Skeletal muscle satellite cell (primary cell): ENCODE measurements at regions not wholly inside any gene's neighbourhood (a gene's known extent, or its start where the extent isn't known, plus 50 kb on each side); places are given as distances from the start of the nearest gene placed in this dataset.

Source experiments
- H3K27me3 ChIP-seq: 2 replicates; pipeline ENCODE4 v1.7.0; 2013; ENCODE audit warnings: low read length; ENCODE audit not compliant: control insufficient read depth, insufficient read depth
- H3K36me3 ChIP-seq: 2 replicates; pipeline ENCODE4 v1.7.0; 2013; ENCODE audit warnings: mild to moderate bottlenecking, control low read depth, low read length; ENCODE audit not compliant: insufficient read depth
- H3K4me1 ChIP-seq: 2 replicates; pipeline ENCODE4 v1.7.0; 2013; ENCODE audit warnings: low read length; ENCODE audit not compliant: control insufficient read depth, insufficient read depth
- H3K4me2 ChIP-seq: 2 replicates; pipeline ENCODE4 v1.7.0; 2013; ENCODE audit warnings: mild to moderate bottlenecking, low read length
- H3K4me3 ChIP-seq: 2 replicates; pipeline ENCODE4 v1.7.0; 2013; ENCODE audit warnings: low read length
- H3K9ac ChIP-seq: 2 replicates; pipeline ENCODE4 v1.7.0; 2013; ENCODE audit warnings: mild to moderate bottlenecking, low read depth, low read length, moderate library complexity
- H3K9me3 ChIP-seq: replicated peaks from 2 replicates; pipeline ENCODE4 v1.7.0; 2013; ENCODE audit warnings: mild to moderate bottlenecking, control low read depth, low read length

DNA sequence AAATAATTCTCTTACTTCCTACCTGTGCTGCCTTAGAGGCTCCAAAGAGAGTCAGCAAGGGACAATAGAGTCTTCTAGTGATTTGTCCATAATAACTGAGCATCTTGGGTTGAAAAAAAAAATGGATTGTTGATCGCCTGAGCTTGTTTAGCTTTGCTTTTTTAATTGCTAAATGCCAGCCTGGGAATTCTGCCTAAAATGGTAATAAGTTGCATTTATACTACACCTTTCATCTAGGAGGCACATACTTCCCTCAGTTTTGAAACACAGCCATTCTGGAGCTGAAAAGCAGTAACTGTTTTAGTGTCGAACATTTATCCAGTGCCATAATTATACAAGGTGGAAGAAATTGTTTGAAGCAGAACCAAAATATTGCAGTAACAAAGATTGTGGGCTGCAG is 421.3 kb downstream of the CAAP1 start:
- H3K4me1 ChIP-seq: no peaks in the 10 kb centered on the region
- no peaks in the 10 kb centered on the region for H3K27me3 ChIP-seq
- H3K4me3 ChIP-seq: no peak overlapping the region
- no peak overlapping the region for H3K4me2 ChIP-seq
- H3K9me3 ChIP-seq: no peaks in the 10 kb centered on the region
- H3K36me3 ChIP-seq: no peaks in the 10 kb centered on the region
- no peak overlapping the region for H3K9ac ChIP-seq

DNA sequence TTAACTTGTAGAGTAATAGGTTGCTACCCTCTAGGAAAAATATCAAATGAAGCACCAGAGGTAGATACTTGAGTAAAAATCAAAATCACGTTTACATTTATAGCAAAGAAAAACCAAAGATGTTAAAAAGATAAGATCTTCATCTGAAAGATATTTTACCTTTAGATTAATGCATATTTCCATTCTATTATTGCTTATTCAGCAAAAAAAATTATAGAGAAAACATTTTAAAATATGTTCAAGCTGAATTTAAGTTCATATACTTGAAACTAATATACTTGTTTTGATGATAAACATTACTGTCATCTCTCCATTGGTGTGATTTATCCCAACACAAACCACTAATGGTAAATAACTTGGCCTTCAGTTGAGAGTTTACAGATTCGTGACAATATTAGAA is 422.3 kb downstream of the CAAP1 start:
- H3K36me3 ChIP-seq: no peaks in the 10 kb centered on the region
- H3K4me1 ChIP-seq: no peaks in the 10 kb centered on the region
- H3K27me3 ChIP-seq: no peaks in the 10 kb centered on the region
- no peaks in the 10 kb centered on the region for H3K9me3 ChIP-seq
- no peak overlapping the region for H3K4me3 ChIP-seq
- no peak overlapping the region for H3K9ac ChIP-seq
- no peak overlapping the region for H3K4me2 ChIP-seq

DNA sequence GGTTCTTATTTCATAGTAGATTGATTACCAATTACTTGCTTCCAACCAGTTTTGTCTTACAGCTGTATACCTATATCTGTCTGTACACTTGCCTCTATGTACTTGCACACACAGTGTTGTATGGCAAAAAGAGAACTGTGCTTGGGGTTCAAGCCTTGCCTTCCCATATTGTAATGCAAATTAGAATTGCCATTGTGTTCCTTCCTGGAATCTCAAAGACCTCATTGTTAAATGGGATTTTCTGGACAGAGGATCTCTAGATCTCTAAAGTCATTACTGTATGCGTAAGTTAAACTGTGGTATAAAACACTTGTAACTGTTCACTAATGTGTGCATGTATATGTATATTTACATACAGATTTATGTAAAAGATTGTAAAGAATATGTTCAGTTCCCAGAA is 428.8 kb downstream of the CAAP1 start:
- Histone ChIP-seq H3K9me3 (no peaks in the 10 kb centered on the region), H3K4me1 (no peaks in the 10 kb centered on the region), H3K4me3 (no peak overlapping the region), H3K4me2 (no peak overlapping the region), H3K9ac (no peak overlapping the region), H3K27me3 (no peaks in the 10 kb centered on the region), H3K36me3 (no peaks in the 10 kb centered on the region)

DNA sequence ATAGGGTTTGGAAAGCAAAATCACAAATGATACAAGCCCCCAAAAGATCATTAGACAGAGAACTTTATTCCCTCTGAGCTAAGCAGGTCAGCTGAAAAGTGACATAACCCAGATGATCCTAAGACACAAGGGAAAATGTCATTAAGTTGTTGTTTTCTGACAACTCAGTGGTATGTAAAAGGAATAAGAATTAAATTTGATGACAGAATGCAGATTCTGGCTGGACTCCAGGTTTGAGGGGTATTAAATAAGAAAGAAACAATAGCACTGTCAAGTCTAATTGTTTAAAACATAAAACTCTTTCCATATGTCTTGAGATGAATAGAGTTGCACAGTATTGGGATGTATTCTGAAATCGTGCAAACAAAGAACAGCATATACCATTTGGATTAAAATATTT is 429.9 kb downstream of the CAAP1 start:
- no peaks in the 10 kb centered on the region for H3K9me3 ChIP-seq
- no peaks in the 10 kb centered on the region for H3K36me3 ChIP-seq
- no peaks in the 10 kb centered on the region for H3K27me3 ChIP-seq
- H3K4me2 ChIP-seq: no peak overlapping the region
- no peak overlapping the region for H3K4me3 ChIP-seq
- no peak overlapping the region for H3K9ac ChIP-seq
- no peaks in the 10 kb centered on the region for H3K4me1 ChIP-seq

DNA sequence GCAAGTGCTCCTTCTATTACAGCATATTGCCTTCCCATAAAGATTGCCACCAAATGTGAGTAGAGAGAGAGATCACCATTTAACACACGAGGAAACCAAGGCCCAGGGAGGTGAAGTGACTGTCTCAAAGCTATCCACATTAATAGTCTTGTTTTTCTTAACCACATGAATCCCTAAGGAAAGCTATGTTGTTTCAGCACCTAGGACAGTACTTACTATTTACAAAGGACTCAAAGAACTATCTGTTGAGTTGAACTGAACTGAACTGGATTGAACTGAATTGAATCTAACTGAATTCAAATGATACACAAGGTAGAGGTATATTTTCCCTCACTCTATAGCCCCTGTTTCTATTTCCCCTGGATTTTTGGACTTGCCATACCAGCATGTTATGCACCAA is 430.4 kb downstream of the CAAP1 start:
- H3K4me2 ChIP-seq: no peak overlapping the region
- no peaks in the 10 kb centered on the region for H3K4me1 ChIP-seq
- no peaks in the 10 kb centered on the region for H3K9me3 ChIP-seq
- no peaks in the 10 kb centered on the region for H3K36me3 ChIP-seq
- H3K4me3 ChIP-seq: no peak overlapping the region
- H3K9ac ChIP-seq: no peak overlapping the region
- no peaks in the 10 kb centered on the region for H3K27me3 ChIP-seq

DNA sequence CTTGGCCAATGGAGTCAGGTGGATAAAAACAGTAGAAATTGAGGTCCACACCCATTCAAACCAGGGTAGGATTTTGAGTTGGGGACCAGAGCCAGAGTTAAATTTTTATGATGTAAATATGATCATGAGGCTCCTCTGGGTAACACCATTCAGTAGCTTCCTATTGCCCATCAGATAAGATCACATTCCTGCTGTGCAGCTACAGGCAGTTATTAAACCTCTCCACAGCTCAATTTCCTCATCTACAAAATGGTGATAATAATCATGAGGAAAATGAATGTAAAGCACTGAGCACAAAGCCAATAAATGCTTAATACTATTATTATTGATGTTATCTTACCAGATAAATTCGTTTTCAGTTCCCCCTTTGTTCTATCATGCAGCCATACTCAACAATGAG is 432.0 kb downstream of the CAAP1 start:
- no peaks in the 10 kb centered on the region for H3K4me1 ChIP-seq
- H3K9me3 ChIP-seq: no peaks in the 10 kb centered on the region
- H3K4me2 ChIP-seq: no peak overlapping the region
- no peaks in the 10 kb centered on the region for H3K27me3 ChIP-seq
- no peaks in the 10 kb centered on the region for H3K36me3 ChIP-seq
- H3K4me3 ChIP-seq: no peak overlapping the region
- H3K9ac ChIP-seq: no peak overlapping the region

DNA sequence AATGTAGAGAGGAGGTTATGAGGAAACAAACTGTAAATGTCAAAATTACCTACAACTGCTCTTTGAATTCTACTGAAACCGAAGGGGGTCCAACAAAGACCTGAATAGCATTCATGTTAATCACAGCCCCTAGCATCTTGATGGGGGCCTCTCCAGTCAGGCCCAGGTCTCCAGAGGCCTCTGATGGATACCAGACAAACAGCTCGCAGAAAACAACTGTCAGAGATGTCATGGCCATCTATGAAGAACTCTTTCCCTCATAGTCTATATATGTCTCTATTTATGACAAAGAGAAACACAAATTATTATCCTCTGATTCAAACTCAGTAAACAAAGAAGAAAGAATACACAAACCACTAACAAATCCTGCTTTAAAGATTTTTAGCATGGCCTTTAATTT is 432.6 kb downstream of the CAAP1 start:
- Histone ChIP-seq H3K4me1 (no peaks in the 10 kb centered on the region), H3K4me2 (no peak overlapping the region), H3K9me3 (no peaks in the 10 kb centered on the region), H3K27me3 (no peaks in the 10 kb centered on the region), H3K9ac (no peak overlapping the region), H3K4me3 (no peak overlapping the region), H3K36me3 (no peaks in the 10 kb centered on the region)

DNA sequence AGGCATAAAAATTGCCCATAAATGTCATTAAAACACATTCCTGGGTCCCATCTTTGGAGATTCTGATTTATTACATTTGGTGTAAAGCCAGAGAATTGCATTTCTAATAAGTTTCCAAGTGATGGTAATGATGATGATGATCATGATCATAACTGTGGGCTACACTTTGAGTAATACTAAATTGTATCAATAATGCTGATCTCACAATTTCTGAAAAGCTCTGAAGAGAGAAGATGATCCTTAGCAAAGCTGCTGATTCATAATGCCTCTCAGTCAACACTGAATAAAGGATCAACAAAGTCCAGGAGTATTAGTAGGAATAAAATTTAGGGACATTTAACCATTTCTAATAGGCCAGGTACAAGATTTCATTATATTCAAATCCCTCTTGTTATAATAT is 434.5 kb downstream of the CAAP1 start:
- H3K9ac ChIP-seq: no peak overlapping the region
- H3K4me1 ChIP-seq: no peaks in the 10 kb centered on the region
- H3K9me3 ChIP-seq: no peaks in the 10 kb centered on the region
- H3K4me3 ChIP-seq: no peak overlapping the region
- no peaks in the 10 kb centered on the region for H3K27me3 ChIP-seq
- no peaks in the 10 kb centered on the region for H3K36me3 ChIP-seq
- H3K4me2 ChIP-seq: no peak overlapping the region

DNA sequence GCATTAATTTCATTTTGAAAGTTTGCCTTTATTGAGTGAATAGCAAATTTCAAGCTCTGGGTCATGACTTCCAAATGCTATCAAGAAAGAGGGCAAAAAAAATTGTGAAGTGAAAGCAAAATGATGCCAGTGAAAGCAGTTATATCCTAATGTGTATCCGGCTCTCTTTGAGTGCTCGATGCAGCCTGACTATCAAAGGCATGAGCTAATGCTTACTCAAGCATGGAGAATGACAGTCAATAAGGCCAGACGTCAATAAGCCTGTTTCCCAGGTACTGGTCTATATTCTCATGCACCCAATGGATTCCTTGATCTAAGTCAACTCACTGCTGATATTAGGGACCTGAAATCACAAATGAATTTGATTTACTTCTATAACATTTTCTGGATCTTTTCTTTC is 435.5 kb downstream of the CAAP1 start:
- no peaks in the 10 kb centered on the region for H3K9me3 ChIP-seq
- H3K4me1 ChIP-seq: no peaks in the 10 kb centered on the region
- H3K9ac ChIP-seq: no peak overlapping the region
- H3K36me3 ChIP-seq: no peaks in the 10 kb centered on the region
- H3K4me2 ChIP-seq: no peak overlapping the region
- no peaks in the 10 kb centered on the region for H3K27me3 ChIP-seq
- no peak overlapping the region for H3K4me3 ChIP-seq

DNA sequence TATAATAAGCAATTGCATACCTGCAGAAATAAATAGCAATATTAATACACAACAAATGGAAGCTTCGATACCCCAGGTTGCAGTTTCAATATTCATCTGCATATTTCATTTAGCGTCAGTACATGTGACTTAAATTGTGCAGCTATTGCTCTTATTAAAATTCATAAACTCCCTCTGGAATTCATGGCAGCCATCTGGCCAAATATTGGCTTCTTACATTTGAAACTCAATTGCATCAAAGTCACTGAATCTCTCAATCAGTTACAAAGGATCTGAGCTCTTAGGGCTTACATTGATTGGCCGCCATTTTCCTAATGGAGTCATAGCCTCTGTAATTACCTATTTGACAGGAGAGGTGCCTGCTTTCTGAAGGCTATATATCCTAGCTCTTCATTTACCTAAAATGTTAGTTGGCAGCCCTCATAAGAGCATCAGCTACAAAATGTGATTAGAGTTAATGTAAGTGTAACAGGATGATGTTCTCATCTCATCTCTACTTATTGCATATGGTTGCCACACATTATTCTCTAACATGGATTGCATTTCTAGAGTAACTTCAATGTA is 453.5 kb downstream of the CAAP1 start:
- no peaks in the 10 kb centered on the region for H3K4me1 ChIP-seq
- no peak overlapping the region for H3K4me2 ChIP-seq
- no peaks in the 10 kb centered on the region for H3K9me3 ChIP-seq
- no peak overlapping the region for H3K9ac ChIP-seq
- no peaks in the 10 kb centered on the region for H3K36me3 ChIP-seq
- no peak overlapping the region for H3K4me3 ChIP-seq
- no peaks in the 10 kb centered on the region for H3K27me3 ChIP-seq

DNA sequence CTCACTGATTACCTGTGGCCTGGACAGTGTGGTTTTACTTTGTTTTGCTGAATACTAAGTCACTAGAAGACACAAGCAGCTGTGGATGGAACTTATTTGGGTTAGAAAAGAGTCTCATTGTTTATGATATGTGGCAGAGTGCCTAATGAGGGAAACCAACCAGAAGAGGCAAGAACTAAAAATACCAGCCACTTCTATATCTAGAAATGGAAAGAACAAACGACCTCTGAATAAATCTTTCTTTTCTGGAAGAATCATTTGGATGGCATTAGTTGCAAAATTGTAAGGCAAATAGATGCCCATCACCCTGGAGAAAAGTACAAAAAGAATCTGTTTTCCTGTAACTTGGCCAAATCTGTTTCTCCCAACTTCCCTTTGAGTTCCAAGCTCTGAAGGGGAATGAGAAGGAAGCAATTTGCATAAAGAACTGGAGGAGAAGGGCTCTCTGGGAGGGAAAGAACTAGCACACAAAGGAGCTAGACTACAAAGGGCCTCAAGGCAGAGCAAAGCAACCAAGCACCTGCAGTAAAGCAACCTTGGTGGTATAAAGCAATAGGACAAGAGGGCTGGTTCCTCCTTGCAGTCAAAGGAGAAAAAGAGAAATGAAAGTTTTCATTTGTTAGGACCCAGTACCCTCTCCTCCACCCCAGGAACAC is 455.4 kb downstream of the CAAP1 start:
- Histone ChIP-seq H3K9ac (no peak overlapping the region), H3K4me2 (no peak overlapping the region), H3K4me1 (no peaks in the 10 kb centered on the region), H3K4me3 (no peak overlapping the region), H3K27me3 (no peaks in the 10 kb centered on the region), H3K9me3 (no peaks in the 10 kb centered on the region), H3K36me3 (no peaks in the 10 kb centered on the region)

DNA sequence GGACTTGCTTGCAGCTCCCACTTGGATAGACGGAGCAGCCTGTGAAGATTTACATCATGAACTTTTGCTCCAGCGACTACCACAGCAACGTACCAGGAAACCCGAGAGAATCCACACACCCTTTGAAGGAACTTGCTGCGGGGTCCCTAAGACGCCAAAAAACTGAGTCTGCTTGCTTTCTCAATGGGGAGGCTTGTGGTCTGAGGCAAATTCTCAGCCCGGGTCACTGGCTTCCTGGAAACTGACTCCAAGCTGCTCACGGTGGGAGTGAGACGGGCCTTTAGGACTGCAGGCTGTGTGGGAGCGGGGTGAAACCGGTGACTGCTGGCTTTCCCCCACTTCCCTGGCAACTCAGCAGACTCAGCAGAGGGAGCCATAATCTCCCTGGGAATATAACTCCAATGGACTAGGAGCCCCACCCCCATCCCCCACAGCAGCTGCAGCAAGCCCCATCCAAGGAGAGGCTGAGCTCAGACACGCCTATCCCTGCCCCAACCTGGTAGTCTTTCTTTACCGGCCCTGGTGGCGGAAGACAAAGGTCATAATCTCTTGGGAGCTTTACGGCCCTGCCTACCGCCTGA is 466.0 kb downstream of the CAAP1 start:
- H3K9ac ChIP-seq: no peak overlapping the region
- no peaks in the 10 kb centered on the region for H3K36me3 ChIP-seq
- no peak overlapping the region for H3K4me2 ChIP-seq
- no peaks in the 10 kb centered on the region for H3K27me3 ChIP-seq
- no peaks in the 10 kb centered on the region for H3K4me1 ChIP-seq
- H3K4me3 ChIP-seq: no peak overlapping the region
- H3K9me3 ChIP-seq: no peaks in the 10 kb centered on the region
